ENCODE measurements at regions not wholly inside any gene's neighbourhood (a gene's known extent, or its start where the extent isn't known, plus 50 kb on each side); places are given as distances from the start of the nearest gene placed in this dataset.

- TF ChIP-seq CTCF (IDR thresholded peaks at IDR 0.05; ENCODE audit: control insufficient read depth, extremely low read depth, insufficient read depth) = no peak
- no peak for DNase-seq (ENCODE audit: low read depth)
- no peak overlapping the region for H3K4me3 ChIP-seq (ENCODE audit: low read depth, low read length)
These were observed 329.3 kb downstream of the TXNL1 start for GRCh38 chr18:56309104-56309503.

DNA sequence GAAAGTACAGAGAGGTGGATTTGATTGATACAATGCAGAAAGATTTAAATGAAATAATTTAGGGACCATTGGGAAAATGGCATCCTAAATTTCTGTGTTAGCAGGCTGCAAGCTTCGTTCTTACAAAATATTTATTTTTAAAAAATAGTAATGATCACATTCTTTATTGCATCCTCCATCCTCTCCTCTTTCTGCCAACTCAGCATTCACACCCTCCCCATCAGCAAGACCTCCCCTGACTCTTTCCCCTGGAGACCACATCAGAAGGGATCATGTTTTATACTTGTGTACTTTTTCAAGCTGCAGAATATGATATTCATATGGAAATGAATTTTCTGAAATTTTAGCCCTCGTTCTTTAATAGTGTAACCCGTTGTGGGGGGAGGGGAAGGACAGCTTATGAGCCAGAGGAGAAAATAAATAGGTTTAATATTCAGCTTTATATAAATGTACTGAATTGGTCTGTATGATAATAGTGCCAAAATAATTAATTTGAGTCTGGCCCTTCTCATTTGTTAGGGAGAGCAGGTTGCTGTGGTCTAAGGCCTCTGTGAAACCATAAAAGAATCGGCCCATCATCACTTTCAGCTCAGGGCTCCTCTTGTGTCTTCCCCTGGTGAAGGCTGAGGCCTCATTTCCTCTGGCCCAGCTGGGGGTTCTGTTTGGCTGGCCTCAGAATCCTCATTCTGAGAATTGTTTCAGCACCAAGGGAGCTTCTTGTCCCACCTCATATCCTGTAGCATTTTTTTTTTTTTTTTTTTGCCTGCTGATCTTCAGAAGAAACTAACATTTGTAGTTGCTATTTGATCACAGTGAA, 330.8 kb downstream of the TXNL1 start:
- no peak overlapping the region for H3K4me3 ChIP-seq (ENCODE audit: low read depth, low read length)
- TF ChIP-seq CTCF (IDR thresholded peaks at IDR 0.05; ENCODE audit: control insufficient read depth, extremely low read depth, insufficient read depth) = no peak
- no peak for DNase-seq (ENCODE audit: low read depth)

GRCh38 chr18:56306797-56307196, 331.6 kb downstream of the TXNL1 start:
- no peak for DNase-seq (ENCODE audit: low read depth)
- no peak for TF ChIP-seq CTCF (IDR thresholded peaks at IDR 0.05; ENCODE audit: control insufficient read depth, extremely low read depth, insufficient read depth)
- H3K4me3 ChIP-seq (ENCODE audit: low read depth, low read length) = no peak overlapping the region

GRCh38 chr18:56305583-56305982, 332.8 kb downstream of the TXNL1 start:
- no peak for DNase-seq (ENCODE audit: low read depth)
- TF ChIP-seq CTCF (IDR thresholded peaks at IDR 0.05; ENCODE audit: control insufficient read depth, extremely low read depth, insufficient read depth) = no peak
- H3K4me3 ChIP-seq (ENCODE audit: low read depth, low read length) = no peak overlapping the region

DNA sequence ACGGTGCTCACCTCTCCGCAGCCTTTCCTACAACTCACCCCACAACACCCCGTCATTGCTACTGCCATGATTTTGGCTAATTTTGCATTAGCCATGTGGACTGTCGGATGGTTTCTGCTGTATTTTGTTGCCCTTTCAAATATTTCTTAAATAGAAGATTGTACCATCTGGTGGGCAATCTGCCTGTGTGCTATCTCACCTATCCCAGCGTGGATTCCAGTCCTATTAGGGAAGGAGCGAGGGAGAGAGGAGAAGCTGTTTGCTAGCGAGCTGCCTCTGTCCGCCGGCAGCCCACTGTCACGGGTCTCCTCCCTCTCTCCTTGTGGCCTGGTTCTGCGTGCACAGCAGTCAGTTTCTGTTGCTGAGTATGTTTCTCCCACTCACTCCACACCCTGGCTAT, 336.2 kb downstream of the TXNL1 start:
- DNase-seq (ENCODE audit: low read depth) = no peak
- TF ChIP-seq CTCF (IDR thresholded peaks at IDR 0.05; ENCODE audit: control insufficient read depth, extremely low read depth, insufficient read depth) = no peak
- no peak overlapping the region for H3K4me3 ChIP-seq (ENCODE audit: low read depth, low read length)

DNA sequence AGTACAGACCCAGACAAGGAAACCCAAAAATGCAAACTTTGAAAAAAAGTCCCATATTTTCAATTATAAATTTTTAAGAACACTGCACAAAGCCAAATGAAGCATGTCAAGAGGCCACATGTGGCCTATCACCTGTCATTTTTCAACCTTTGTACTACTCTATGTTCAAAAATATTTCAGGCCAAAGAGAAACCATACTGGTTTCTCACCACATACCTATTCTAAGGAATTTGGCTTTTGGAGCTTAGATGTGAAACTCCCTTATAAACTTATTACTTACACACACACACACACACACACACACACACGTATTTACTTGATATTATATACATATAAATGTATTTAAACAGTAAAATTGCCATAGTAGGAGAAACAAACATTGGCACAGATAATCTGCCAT, 338.7 kb downstream of the TXNL1 start:
- TF ChIP-seq CTCF (IDR thresholded peaks at IDR 0.05; ENCODE audit: control insufficient read depth, extremely low read depth, insufficient read depth) = no peak
- no peak for DNase-seq (ENCODE audit: low read depth)
- H3K4me3 ChIP-seq (ENCODE audit: low read depth, low read length) = no peak overlapping the region

DNA sequence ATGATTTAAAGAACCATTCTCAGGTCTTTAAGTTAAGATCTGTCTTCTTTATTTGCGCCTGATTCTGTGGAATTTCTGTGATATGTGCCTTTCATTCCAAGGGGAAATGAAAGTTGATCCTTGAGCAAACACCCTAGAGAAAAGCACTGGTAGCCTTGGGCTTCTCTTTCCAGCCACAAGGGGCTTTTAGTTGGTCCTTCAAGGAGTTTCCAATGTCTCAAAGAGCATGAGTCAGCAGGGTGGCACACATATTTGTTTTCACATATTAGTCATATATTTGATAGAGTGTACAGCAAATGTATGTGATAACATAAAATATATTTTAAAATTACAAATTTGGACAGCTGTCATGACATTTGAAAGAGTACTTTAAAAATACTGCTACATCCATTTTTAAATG, 339.5 kb downstream of the TXNL1 start:
- H3K4me3 ChIP-seq (ENCODE audit: low read depth, low read length) = no peak overlapping the region
- DNase-seq (ENCODE audit: low read depth) = no peak
- TF ChIP-seq CTCF (IDR thresholded peaks at IDR 0.05; ENCODE audit: control insufficient read depth, extremely low read depth, insufficient read depth) = no peak

Measured in LNCaP clone FGC (cell line).